ENCODE measurements at regions not wholly inside any gene's neighbourhood (a gene's known extent, or its start where the extent isn't known, plus 50 kb on each side); places are given as distances from the start of the nearest gene placed in this dataset.

DNA sequence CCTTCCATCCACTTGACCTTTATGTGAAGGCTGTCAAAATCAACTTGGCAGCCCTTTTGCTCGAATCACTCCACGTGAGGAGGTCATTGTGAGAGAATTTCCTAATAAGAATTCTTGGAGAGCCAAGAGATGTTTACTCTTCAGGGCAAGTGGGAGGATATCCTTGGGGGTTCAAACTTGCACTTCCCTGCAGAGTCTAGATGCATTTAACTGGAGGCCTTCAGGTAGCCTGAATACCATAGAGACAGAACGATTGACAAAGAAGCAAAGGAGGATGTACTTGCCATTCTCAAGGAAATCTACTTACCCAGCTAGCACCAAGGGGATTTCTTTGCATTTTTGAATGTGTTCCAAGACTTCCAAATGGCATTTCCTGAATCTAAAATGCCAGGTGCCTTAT lies 1702.6 kb upstream of the FLRT2 start (continued):
- no peak for TF ChIP-seq ARID4B (CRISPR knock-in tag; IDR thresholded peaks at IDR 0.05; ENCODE audit: borderline replicate concordance)
- no peak for TF ChIP-seq ERG (CRISPR knock-in tag; IDR thresholded peaks at IDR 0.05)
- TF ChIP-seq, protein P1, sequence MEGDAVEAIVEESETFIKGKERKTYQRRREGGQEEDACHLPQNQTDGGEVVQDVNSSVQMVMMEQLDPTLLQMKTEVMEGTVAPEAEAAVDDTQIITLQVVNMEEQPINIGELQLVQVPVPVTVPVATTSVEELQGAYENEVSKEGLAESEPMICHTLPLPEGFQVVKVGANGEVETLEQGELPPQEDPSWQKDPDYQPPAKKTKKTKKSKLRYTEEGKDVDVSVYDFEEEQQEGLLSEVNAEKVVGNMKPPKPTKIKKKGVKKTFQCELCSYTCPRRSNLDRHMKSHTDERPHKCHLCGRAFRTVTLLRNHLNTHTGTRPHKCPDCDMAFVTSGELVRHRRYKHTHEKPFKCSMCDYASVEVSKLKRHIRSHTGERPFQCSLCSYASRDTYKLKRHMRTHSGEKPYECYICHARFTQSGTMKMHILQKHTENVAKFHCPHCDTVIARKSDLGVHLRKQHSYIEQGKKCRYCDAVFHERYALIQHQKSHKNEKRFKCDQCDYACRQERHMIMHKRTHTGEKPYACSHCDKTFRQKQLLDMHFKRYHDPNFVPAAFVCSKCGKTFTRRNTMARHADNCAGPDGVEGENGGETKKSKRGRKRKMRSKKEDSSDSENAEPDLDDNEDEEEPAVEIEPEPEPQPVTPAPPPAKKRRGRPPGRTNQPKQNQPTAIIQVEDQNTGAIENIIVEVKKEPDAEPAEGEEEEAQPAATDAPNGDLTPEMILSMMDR (IDR thresholded peaks at IDR 0.05) = no peak
- TF ChIP-seq, protein P2, sequence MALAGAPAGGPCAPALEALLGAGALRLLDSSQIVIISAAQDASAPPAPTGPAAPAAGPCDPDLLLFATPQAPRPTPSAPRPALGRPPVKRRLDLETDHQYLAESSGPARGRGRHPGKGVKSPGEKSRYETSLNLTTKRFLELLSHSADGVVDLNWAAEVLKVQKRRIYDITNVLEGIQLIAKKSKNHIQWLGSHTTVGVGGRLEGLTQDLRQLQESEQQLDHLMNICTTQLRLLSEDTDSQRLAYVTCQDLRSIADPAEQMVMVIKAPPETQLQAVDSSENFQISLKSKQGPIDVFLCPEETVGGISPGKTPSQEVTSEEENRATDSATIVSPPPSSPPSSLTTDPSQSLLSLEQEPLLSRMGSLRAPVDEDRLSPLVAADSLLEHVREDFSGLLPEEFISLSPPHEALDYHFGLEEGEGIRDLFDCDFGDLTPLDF (CRISPR knock-in tag; IDR thresholded peaks at IDR 0.05) = no peak
- no peak for TF ChIP-seq STAT6 (CRISPR knock-in tag; conservative IDR thresholded peaks at IDR 0.05; ENCODE audit: low read depth)

DNA sequence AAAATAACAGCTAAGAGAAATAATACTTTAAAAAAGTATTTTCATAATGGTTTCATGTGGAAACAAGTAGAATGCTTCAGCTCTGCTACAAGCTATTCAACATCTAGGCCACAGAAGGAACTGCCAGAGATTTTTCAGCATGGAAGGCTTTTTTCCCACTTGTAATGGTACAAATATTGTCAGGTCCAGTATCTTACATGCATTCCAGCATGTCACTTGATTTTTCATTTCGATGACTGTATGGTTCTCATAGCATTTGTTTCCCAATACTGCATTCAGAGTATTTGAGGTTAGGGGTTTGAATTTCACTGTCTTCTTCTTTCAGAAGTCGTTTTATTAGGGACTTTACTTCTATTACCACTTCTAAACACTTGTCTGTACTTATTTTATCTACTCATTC lies 1701.5 kb upstream of the FLRT2 start:
- Mint-ChIP-seq H3K4me3 (no peak overlapping the region), H3K27ac (no peak overlapping the region), H3K4me1 (peaks cover 37% of the 10 kb centered on the region), H3K36me3 (no peaks in the 10 kb centered on the region), H3K9me3 (peaks cover 5% of the 10 kb centered on the region), H3K27me3 (ENCODE audit: low read depth) (no peaks in the 10 kb centered on the region)
- TF ChIP-seq, protein P3, sequence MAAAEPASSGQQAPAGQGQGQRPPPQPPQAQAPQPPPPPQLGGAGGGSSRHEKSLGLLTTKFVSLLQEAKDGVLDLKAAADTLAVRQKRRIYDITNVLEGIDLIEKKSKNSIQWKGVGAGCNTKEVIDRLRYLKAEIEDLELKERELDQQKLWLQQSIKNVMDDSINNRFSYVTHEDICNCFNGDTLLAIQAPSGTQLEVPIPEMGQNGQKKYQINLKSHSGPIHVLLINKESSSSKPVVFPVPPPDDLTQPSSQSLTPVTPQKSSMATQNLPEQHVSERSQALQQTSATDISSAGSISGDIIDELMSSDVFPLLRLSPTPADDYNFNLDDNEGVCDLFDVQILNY (CRISPR knock-in tag; IDR thresholded peaks at IDR 0.05) = no peak
- TF ChIP-seq, protein P4, sequence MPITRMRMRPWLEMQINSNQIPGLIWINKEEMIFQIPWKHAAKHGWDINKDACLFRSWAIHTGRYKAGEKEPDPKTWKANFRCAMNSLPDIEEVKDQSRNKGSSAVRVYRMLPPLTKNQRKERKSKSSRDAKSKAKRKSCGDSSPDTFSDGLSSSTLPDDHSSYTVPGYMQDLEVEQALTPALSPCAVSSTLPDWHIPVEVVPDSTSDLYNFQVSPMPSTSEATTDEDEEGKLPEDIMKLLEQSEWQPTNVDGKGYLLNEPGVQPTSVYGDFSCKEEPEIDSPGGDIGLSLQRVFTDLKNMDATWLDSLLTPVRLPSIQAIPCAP (CRISPR knock-in tag; IDR thresholded peaks at IDR 0.05) = no peak
- no peak for TF ChIP-seq OVOL2 (CRISPR knock-in tag; IDR thresholded peaks at IDR 0.05; ENCODE audit: borderline replicate concordance)
- DNase-seq (ENCODE audit: low spot score) (no peak), ATAC-seq (no peak)
- ChIA-PET POLR2A (no interaction called here), CTCF (no interaction called here)

DNA sequence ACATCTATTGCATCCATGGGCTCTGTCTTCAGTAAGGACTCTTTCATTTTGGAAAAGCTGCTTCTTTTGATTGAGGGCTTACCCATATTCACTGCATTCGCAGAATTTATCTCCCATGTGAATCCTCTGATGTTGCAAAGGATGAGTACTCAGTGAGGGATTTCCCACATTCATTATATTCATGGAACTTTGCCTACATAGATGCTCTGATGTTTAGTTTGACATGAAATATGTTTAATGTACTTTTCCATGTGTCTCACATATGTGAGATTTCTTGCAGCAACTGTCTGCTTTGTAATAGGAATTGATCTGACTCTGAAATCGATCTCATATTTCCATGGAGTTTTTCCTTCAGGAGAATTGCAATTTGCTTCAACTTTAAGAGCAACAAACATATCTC lies 1699.6 kb upstream of the FLRT2 start:
- POLR2A ChIA-PET = no interaction called here
- CTCF ChIA-PET = no interaction called here
- TF ChIP-seq GTF2I (CRISPR knock-in tag; conservative IDR thresholded peaks at IDR 0.05) (no peak), GRHL2 (CRISPR knock-in tag; IDR thresholded peaks at IDR 0.05; ENCODE audit: insufficient replicate concordance, severe bottlenecking) (no peak), CREM (CRISPR knock-in tag; IDR thresholded peaks at IDR 0.05) (no peak), ZNF138 (CRISPR knock-in tag; conservative IDR thresholded peaks at IDR 0.05) (no peak), PRDM15 (CRISPR knock-in tag; IDR thresholded peaks at IDR 0.05) (no peak)
- TF ChIP-seq, protein P5, sequence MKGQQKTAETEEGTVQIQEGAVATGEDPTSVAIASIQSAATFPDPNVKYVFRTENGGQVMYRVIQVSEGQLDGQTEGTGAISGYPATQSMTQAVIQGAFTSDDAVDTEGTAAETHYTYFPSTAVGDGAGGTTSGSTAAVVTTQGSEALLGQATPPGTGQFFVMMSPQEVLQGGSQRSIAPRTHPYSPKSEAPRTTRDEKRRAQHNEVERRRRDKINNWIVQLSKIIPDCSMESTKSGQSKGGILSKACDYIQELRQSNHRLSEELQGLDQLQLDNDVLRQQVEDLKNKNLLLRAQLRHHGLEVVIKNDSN (CRISPR knock-in tag; IDR thresholded peaks at IDR 0.05) = no peak

More for the DNA sequence above, 1699.6 kb upstream of the FLRT2 start:
- no peak for ATAC-seq
- H3K27me3 Mint-ChIP-seq (ENCODE audit: low read depth) = no peaks in the 10 kb centered on the region
- H3K4me3 Mint-ChIP-seq = no peak overlapping the region
- no peak for DNase-seq (ENCODE audit: low spot score)
- H3K36me3 Mint-ChIP-seq = no peaks in the 10 kb centered on the region
- no peak overlapping the region for H3K27ac Mint-ChIP-seq
- no peaks in the 10 kb centered on the region for H3K9me3 Mint-ChIP-seq
- H3K4me1 Mint-ChIP-seq = peaks cover 37% of the 10 kb centered on the region

Data from WTC11 (cell line).